HepG2 (cell line): ENCODE measurements at regions not wholly inside any gene's neighbourhood (a gene's known extent, or its start where the extent isn't known, plus 50 kb on each side); places are given as distances from the start of the nearest gene placed in this dataset.

Experiments used
- ATAC-seq: fragments of 200-7000 bp; cut with Tn5 transposase; 3 replicates; pipeline ENCODE4 v1.9.1; 2020; ENCODE audit warnings: mild to moderate bottlenecking, moderate library complexity
- BruUV-seq: library from RNA; stranded (reverse); fragments of 400-500 nt; replicated peaks from 2 replicates; lab custom pipeline; 2021; lab: Mats Ljungman, UMichigan
- CTCF ChIA-PET: fragments of 300-600 bp; formaldehyde crosslinking; extraction: SDS; loops from one replicate; lab custom pipeline; 2021; ENCODE audit warnings: low total read pairs, inconsistent platforms, low intra/inter-chr PET ratio; lab: Yijun Ruan, JAX
- POLR2A ChIA-PET: fragments of 350-600 bp; sonication (Branson Sonifier 250); formaldehyde crosslinking; loops from one replicate; lab custom pipeline; 2020; ENCODE audit warnings: antibody characterized with exemption, inconsistent platforms; lab: Yijun Ruan, JAX
- DNase-seq: peaks from one replicate; pipeline ENCODE4 v3.0.0-alpha.2; 2015; ENCODE audit warnings: low spot score
- FAIRE-seq: peaks from 3 replicates; lab custom pipeline; 2011; peaks lifted over from hg19 to GRCh38; lab: Jason Lieb, UNC
- H2AFZ ChIP-seq: one replicate; pipeline ENCODE4 v1.6.1; 2011; ENCODE audit warnings: low read length, inconsistent platforms
- H3K27ac ChIP-seq: fragments of 300-600 bp; 3 replicates; pipeline ENCODE4 v1.8.0; 2011; ENCODE audit warnings: mixed run types, mild to moderate bottlenecking, mixed read lengths, low read length, inconsistent platforms; ENCODE audit not compliant: insufficient read depth; ENCODE audit errors: extremely low read length
- H3K27me3 ChIP-seq, 2 experiments: fragments of 200-600 bp in 1 of 2; 2 replicates in 1 of 2; 3 replicates in 1 of 2; pipeline versions ENCODE4 v1.6.0 to v1.8.0; 2011; ENCODE audit warnings: low read length in 2 of 2, mild to moderate bottlenecking in 2 of 2, moderate library complexity in 2 of 2, inconsistent platforms in 1 of 2; ENCODE audit not compliant: insufficient read depth in 2 of 2, control insufficient read depth in 1 of 2
- H3K36me3 ChIP-seq, 2 experiments: fragments of 200-600 bp in 1 of 2; replicated peaks in 1 of 2; 2 replicates in 1 of 2; 3 replicates in 1 of 2; pipeline versions ENCODE4 v1.5.1 to v1.8.0; 2011; ENCODE audit warnings: low read length in 2 of 2, inconsistent platforms in 1 of 2; ENCODE audit not compliant: insufficient read depth in 2 of 2, control insufficient read depth in 1 of 2
- H3K4me1 ChIP-seq: 2 replicates; pipeline ENCODE4 v1.5.1; 2012; ENCODE audit warnings: low read length, inconsistent platforms; ENCODE audit not compliant: insufficient read depth
- H3K4me2 ChIP-seq: 2 replicates; pipeline ENCODE4 v1.6.0; 2011; ENCODE audit warnings: low read depth, low read length, inconsistent platforms
- H3K4me3 ChIP-seq, 3 experiments: fragments of 200-600 bp in 1 of 3; sonication (generic), shearing (Covaris generic) in 1 of 3; replicated peaks in 1 of 3; 2 replicates each; pipeline ENCODE4 v1.5.1; 2011 to 2016; ENCODE audit warnings: low read length in 3 of 3, inconsistent platforms in 2 of 3, low read depth in 2 of 3, mild to moderate bottlenecking in 2 of 3, control low read depth in 1 of 3, mixed read lengths in 1 of 3; ENCODE audit not compliant: insufficient read depth in 1 of 3
- H3K79me2 ChIP-seq: one replicate; pipeline ENCODE4 v1.6.1; 2011; ENCODE audit warnings: low read length, inconsistent platforms; ENCODE audit not compliant: insufficient read depth
- H3K9ac ChIP-seq: 2 replicates; pipeline ENCODE4 v1.6.0; 2011; ENCODE audit warnings: mild to moderate bottlenecking, low read depth, low read length, inconsistent platforms; ENCODE audit not compliant: insufficient read depth
- H3K9me3 ChIP-seq: 2 replicates; pipeline ENCODE4 v1.5.1; 2012; ENCODE audit warnings: mild to moderate bottlenecking, low read length
- H4K20me1 ChIP-seq: 2 replicates; pipeline ENCODE4 v1.6.0; 2011; ENCODE audit warnings: inconsistent platforms, mild to moderate bottlenecking, low read length, moderate library complexity; ENCODE audit not compliant: insufficient read depth
- CCAR2 ChIP-seq: fragments of 200-400 bp; formaldehyde crosslinking; optimal IDR thresholded peaks from 2 replicates; pipeline ENCODE3; 2018; ENCODE audit warnings: low read depth, mild to moderate bottlenecking, low read length, moderate library complexity
- DRAP1 ChIP-seq: IDR thresholded peaks from 2 replicates; pipeline ENCODE4 v1.6.1; 2016; ENCODE audit warnings: missing genetic modification reagents, missing compliant biosample characterization
- NCOA1 ChIP-seq: sonication (generic); formaldehyde crosslinking; IDR thresholded peaks from 2 replicates; pipeline ENCODE4 v1.9.0; 2021; ENCODE audit warnings: missing genetic modification reagents
- SIN3B ChIP-seq: fragments of 150-350 bp; IDR thresholded peaks from 2 replicates; pipeline ENCODE4 v1.6.1; 2014; ENCODE audit warnings: low read length
- ZNF607 ChIP-seq: sonication (generic); formaldehyde crosslinking; IDR thresholded peaks from 2 replicates; pipeline ENCODE4 v1.5.1; 2020; ENCODE audit warnings: missing genetic modification reagents, mild to moderate bottlenecking, borderline replicate concordance
- ZNF652 ChIP-seq: IDR thresholded peaks from 2 replicates; pipeline ENCODE4 v1.6.1; 2016; ENCODE audit warnings: low read depth, borderline replicate concordance
- ZNF704 ChIP-seq: sonication (generic); formaldehyde crosslinking; IDR thresholded peaks from 2 replicates; pipeline ENCODE4 v1.8.1; 2023; ENCODE audit warnings: mild to moderate bottlenecking, inconsistent platforms, moderate library complexity, missing genetic modification reagents, borderline replicate concordance
- ZSCAN25 ChIP-seq: sonication (generic); formaldehyde crosslinking; IDR thresholded peaks from 2 replicates; pipeline ENCODE4 v1.8.0; 2022; ENCODE audit warnings: mild to moderate bottlenecking, missing genetic modification reagents
- ZSCAN31 ChIP-seq: sonication (generic); formaldehyde crosslinking; IDR thresholded peaks from 2 replicates; pipeline ENCODE4 v1.5.0; 2020; ENCODE audit warnings: low read depth, mild to moderate bottlenecking, missing genetic modification reagents
- WGBS: methylation state at CpG from one replicate; pipeline ENCODE4 v1.1.6; 2017; ENCODE audit warnings: low lambda C conversion rate; 5-methylcytosine and 5-hydroxymethylcytosine counted together
- in situ Hi-C: cut with HindIII; loops from 2 replicates; pipeline ENCODE4 v1.10.0; 2017; ENCODE audit warnings: low pct_unique_long_range_greater_than_20kb; ENCODE audit not compliant: extremely low pct_ligation_motif_present
- intact Hi-C: fragments of 100-400 bp; cut with micrococcal nuclease; formaldehyde crosslinking; loops from one replicate; pipeline ENCODE4 v1.10.0; 2022; ENCODE audit not compliant: unreplicated experiment

GRCh38 chr11:128372977-128373376, 214.4 kb downstream of the ETS1 start (continued):
- TF ChIP-seq ZSCAN31 (CRISPR knock-in tag), result no peak

- in situ Hi-C loops (no loop called here), intact Hi-C loops (no loop called here)
- Histone ChIP-seq H3K9ac (no peak overlapping the region), H4K20me1 (no peaks in the 10 kb centered on the region), H3K79me2 (no peaks in the 10 kb centered on the region), H3K4me2 (no peak overlapping the region), H3K36me3 (no peaks in the 10 kb centered on the region), H2AFZ (no peak overlapping the region), H3K4me3 (no peak overlapping the region), H3K4me1 (no peaks in the 10 kb centered on the region), H3K27me3 (no peaks in the 10 kb centered on the region; a peak in 1 of 5 replicates), H3K9me3 (no peaks in the 10 kb centered on the region), H3K27ac (no peak overlapping the region)
- no TSS peak for BruUV-seq
- WGBS, result 9% methylated on average over 10 of the region's 10 CpGs
- TF ChIP-seq NCOA1 (CRISPR knock-in tag) (no peak), SIN3B (no peak), ZNF607 (CRISPR knock-in tag) (no peak), DRAP1 (CRISPR knock-in tag) (no peak), ZNF704 (CRISPR knock-in tag) (no peak), ZNF652 (CRISPR knock-in tag) (no peak), CCAR2 (no peak), ZSCAN25 (CRISPR knock-in tag) (no peak)
- ChIA-PET POLR2A (no interaction called here), CTCF (no interaction called here)
- ATAC-seq (no peak), DNase-seq (no peak), FAIRE-seq (no peak)
Observed at GRCh38 chr11:128367573-128367972, 219.8 kb downstream of the ETS1 start.
